ENCODE measurements at regions not wholly inside any gene's neighbourhood (a gene's known extent, or its start where the extent isn't known, plus 50 kb on each side); places are given as distances from the start of the nearest gene placed in this dataset.

- no peak for DNase-seq
Observed at GRCh38 chr4:28548594-28548993, 1688.0 kb downstream of the STIM2 start.

GRCh38 chr4:28555866-28556265 lies 1695.2 kb downstream of the STIM2 start:
- no peak for DNase-seq

GRCh38 chr4:28557755-28558154 lies 1697.1 kb downstream of the STIM2 start:
- peak; percentile 71 for DNase-seq

GRCh38 chr4:28558895-28559294 lies 1698.3 kb downstream of the STIM2 start:
- DNase-seq, result no peak

GRCh38 chr4:28562913-28563312 lies 1702.3 kb downstream of the STIM2 start:
- no peak for DNase-seq

- no peak for DNase-seq
Observed at GRCh38 chr4:28565396-28565795, 1704.8 kb downstream of the STIM2 start.

GRCh38 chr4:28600958-28601357 lies 1740.3 kb downstream of the STIM2 start:
- no peak for DNase-seq

GRCh38 chr4:28621591-28621990 lies 1761.0 kb downstream of the STIM2 start:
- peak; percentile 40 for DNase-seq

- no peak for DNase-seq
Observed at GRCh38 chr4:28636971-28637370, 1776.3 kb downstream of the STIM2 start.

- no peak for DNase-seq
Observed at GRCh38 chr4:28639747-28640146, 1779.1 kb downstream of the STIM2 start.

GRCh38 chr4:28654618-28655017 lies 1794.0 kb downstream of the STIM2 start:
- peak; percentile 16 for DNase-seq

GRCh38 chr4:28665306-28665705 lies 1804.7 kb downstream of the STIM2 start:
- DNase-seq, result no peak

GRCh38 chr4:28675582-28675981 lies 1814.9 kb downstream of the STIM2 start:
- peak; percentile 43 for DNase-seq

GRCh38 chr4:28677808-28678207 lies 1817.2 kb downstream of the STIM2 start:
- DNase-seq, result no peak

- DNase-seq, result no peak
Observed at GRCh38 chr4:28682847-28683246, 1822.2 kb downstream of the STIM2 start.

- DNase-seq, result peak; percentile 32
Observed at GRCh38 chr4:28686618-28687017, 1826.0 kb downstream of the STIM2 start.

- DNase-seq, result no peak
Observed at GRCh38 chr4:28690890-28691289, 1830.2 kb downstream of the STIM2 start.

- DNase-seq, result no peak
Observed at GRCh38 chr4:28702571-28702970, 1841.9 kb downstream of the STIM2 start.

- no peak for DNase-seq
Observed at GRCh38 chr4:28709891-28710290, 1849.2 kb downstream of the STIM2 start.

GRCh38 chr4:28723371-28723770 lies 1862.7 kb downstream of the STIM2 start:
- DNase-seq, result no peak

GRCh38 chr4:28724239-28724638 lies 1863.6 kb downstream of the STIM2 start:
- no peak for DNase-seq

GRCh38 chr4:28730304-28730703 lies 1869.7 kb downstream of the STIM2 start:
- no peak for DNase-seq

- peak; percentile 1 for DNase-seq
Observed at GRCh38 chr4:28744066-28744465, 1883.4 kb downstream of the STIM2 start.

- no peak for DNase-seq
Observed at GRCh38 chr4:28754376-28754775, 1893.7 kb downstream of the STIM2 start.

GRCh38 chr4:28755081-28755480 lies 1894.4 kb downstream of the STIM2 start:
- DNase-seq, result no peak

- no peak for DNase-seq
Observed at GRCh38 chr4:28759064-28759463, 1898.4 kb downstream of the STIM2 start.

Data from HCEC 1CT (cell line).